ENCODE measurements at regions not wholly inside any gene's neighbourhood (a gene's known extent, or its start where the extent isn't known, plus 50 kb on each side); places are given as distances from the start of the nearest gene placed in this dataset.

DNA sequence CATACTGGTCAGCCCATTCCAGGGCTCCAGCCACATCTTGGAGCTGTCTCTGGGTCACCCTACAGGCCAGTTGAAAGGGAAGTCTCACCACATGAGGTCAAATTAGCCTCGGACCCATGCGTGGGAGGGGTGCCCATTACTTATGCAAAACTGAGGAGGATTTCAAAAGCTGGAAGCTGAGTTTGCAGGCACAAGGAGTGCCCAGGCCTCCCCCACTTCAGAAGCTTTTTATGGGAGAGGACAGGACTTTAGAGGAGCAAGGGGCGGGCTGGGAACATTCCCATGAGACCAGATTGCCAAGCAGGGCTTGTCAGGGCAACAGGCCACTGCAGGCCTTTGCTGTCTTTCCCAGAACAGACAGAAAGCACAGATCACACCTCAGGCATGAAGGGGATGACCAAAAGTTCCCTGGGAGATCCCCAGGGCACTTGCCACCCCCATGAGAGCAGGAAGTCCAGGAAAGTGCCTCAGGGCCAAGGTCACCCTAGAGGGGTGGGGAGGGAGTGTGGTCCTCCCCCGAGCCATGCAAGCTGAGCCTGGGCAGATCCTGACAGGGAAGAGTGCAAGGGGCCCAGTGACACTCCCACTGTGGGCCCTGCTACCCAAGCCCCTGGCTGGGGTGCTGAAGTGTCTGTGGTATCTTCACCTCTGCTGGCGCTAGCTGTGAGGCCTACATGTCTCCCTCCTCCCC is 267.7 kb downstream of the BCL11A start:
- no peak for TF ChIP-seq POLR2AphosphoS5 (IDR thresholded peaks at IDR 0.05; ENCODE audit: low read depth)
- TF ChIP-seq, protein P1, sequence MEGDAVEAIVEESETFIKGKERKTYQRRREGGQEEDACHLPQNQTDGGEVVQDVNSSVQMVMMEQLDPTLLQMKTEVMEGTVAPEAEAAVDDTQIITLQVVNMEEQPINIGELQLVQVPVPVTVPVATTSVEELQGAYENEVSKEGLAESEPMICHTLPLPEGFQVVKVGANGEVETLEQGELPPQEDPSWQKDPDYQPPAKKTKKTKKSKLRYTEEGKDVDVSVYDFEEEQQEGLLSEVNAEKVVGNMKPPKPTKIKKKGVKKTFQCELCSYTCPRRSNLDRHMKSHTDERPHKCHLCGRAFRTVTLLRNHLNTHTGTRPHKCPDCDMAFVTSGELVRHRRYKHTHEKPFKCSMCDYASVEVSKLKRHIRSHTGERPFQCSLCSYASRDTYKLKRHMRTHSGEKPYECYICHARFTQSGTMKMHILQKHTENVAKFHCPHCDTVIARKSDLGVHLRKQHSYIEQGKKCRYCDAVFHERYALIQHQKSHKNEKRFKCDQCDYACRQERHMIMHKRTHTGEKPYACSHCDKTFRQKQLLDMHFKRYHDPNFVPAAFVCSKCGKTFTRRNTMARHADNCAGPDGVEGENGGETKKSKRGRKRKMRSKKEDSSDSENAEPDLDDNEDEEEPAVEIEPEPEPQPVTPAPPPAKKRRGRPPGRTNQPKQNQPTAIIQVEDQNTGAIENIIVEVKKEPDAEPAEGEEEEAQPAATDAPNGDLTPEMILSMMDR (IDR thresholded peaks at IDR 0.05; ENCODE audit: insufficient read depth, low read length): no peak

Data from HL-60 (cell line).